Stimulated activated CD4-positive, alpha-beta T cell treated with anti-CD3 and anti-CD28 coated beads, Interleukin-12 subunit alpha, Interleukin-12 subunit beta, amount 100 ng/mL, for 24 hours (primary cell): ENCODE measurements at regions not wholly inside any gene's neighbourhood (a gene's known extent, or its start where the extent isn't known, plus 50 kb on each side); places are given as distances from the start of the nearest gene placed in this dataset.

Experiments used
- DNase-seq, 2 experiments: peaks; one replicate each; pipeline ENCODE4 v3.0.0-alpha.2; 2020; ENCODE audit warnings: low read depth in 2 of 2

- DNase-seq: no peak
Measured at GRCh38 chr22:47294222-47294532, 531.7 kb downstream of the TBC1D22A start.

GRCh38 chr22:47293368-47294221 is 531.1 kb downstream of the TBC1D22A start:
- no peak for DNase-seq

GRCh38 chr22:47292546-47293320 is 530.3 kb downstream of the TBC1D22A start:
- DNase-seq: no peak

GRCh38 chr22:47291565-47292495 is 529.4 kb downstream of the TBC1D22A start:
- no peak for DNase-seq

GRCh38 chr22:47290706-47291430 is 528.4 kb downstream of the TBC1D22A start:
- DNase-seq: no peak

GRCh38 chr22:47289336-47289985 is 527.0 kb downstream of the TBC1D22A start:
- no peak for DNase-seq

GRCh38 chr22:47288680-47289079 is 526.2 kb downstream of the TBC1D22A start:
- no peak for DNase-seq

- no peak for DNase-seq
Measured at GRCh38 chr22:47287516-47287915, 525.1 kb downstream of the TBC1D22A start.

GRCh38 chr22:47286590-47286989 is 524.1 kb downstream of the TBC1D22A start:
- DNase-seq: no peak

- no peak for DNase-seq
Measured at GRCh38 chr22:47285981-47286380, 523.5 kb downstream of the TBC1D22A start.

- no peak for DNase-seq
Measured at GRCh38 chr22:47284822-47285221, 522.4 kb downstream of the TBC1D22A start.

GRCh38 chr22:47284360-47284759 is 521.9 kb downstream of the TBC1D22A start:
- DNase-seq: no peak

- DNase-seq: no peak
Measured at GRCh38 chr22:47283616-47284270, 521.3 kb downstream of the TBC1D22A start.

- no peak for DNase-seq
Measured at GRCh38 chr22:47282851-47283250, 520.4 kb downstream of the TBC1D22A start.

GRCh38 chr22:47282366-47282765 is 519.9 kb downstream of the TBC1D22A start:
- DNase-seq: no peak

GRCh38 chr22:47281126-47282106 is 519.0 kb downstream of the TBC1D22A start:
- DNase-seq: no peak

- DNase-seq: no peak
Measured at GRCh38 chr22:47280301-47280700, 517.9 kb downstream of the TBC1D22A start.

- DNase-seq: no peak
Measured at GRCh38 chr22:47279746-47280145, 517.3 kb downstream of the TBC1D22A start.

GRCh38 chr22:47279337-47279736 is 516.9 kb downstream of the TBC1D22A start:
- no peak for DNase-seq
